Mononuclear cell (primary cell): ENCODE measurements at regions not wholly inside any gene's neighbourhood (a gene's known extent, or its start where the extent isn't known, plus 50 kb on each side); places are given as distances from the start of the nearest gene placed in this dataset.
"Not testable (repeated sequence)": the region's sequence is repeated elsewhere in the genome, so short reads cannot be mapped to it uniquely, and the experiment has no call there.

Experiments
- H3K27me3 ChIP-seq: 2 replicates; pipeline ENCODE4 v1.6.0; 2011; ENCODE audit warnings: low read length, control low read depth; ENCODE audit not compliant: insufficient read depth
- H3K4me1 ChIP-seq: 2 replicates; pipeline ENCODE4 v1.5.1; 2011; ENCODE audit warnings: mild to moderate bottlenecking, low read length, control low read depth; ENCODE audit not compliant: insufficient read depth
- H3K4me3 ChIP-seq: 2 replicates; pipeline ENCODE4 v1.5.1; 2011; ENCODE audit warnings: mild to moderate bottlenecking, low read length, moderate library complexity
- H3K9me3 ChIP-seq: 2 replicates; pipeline ENCODE4 v1.5.1; 2011; ENCODE audit warnings: low read depth, mild to moderate bottlenecking, control low read depth, low read length

- not testable (repeated sequence) for H3K9me3 ChIP-seq, H3K4me1 ChIP-seq, H3K4me3 ChIP-seq
- peaks cover 15% of the 10 kb centered on the region for H3K27me3 ChIP-seq
Observed at GRCh38 chr13:25014398-25014973, 81.5 kb upstream of the PABPC3 start.

- not testable (repeated sequence) for H3K4me3 ChIP-seq, H3K4me1 ChIP-seq, H3K9me3 ChIP-seq
- peaks cover 11% of the 10 kb centered on the region for H3K27me3 ChIP-seq
Observed at GRCh38 chr13:25017176-25017575, 78.8 kb upstream of the PABPC3 start.

GRCh38 chr13:25017808-25018728, 77.9 kb upstream of the PABPC3 start:
- not testable (repeated sequence) for H3K4me1 ChIP-seq, H3K9me3 ChIP-seq, H3K4me3 ChIP-seq
- peaks cover 11% of the 10 kb centered on the region for H3K27me3 ChIP-seq

- Histone ChIP-seq H3K4me3 (no peak overlapping the region), H3K4me1 (no peaks in the 10 kb centered on the region), H3K27me3 (peaks cover 11% of the 10 kb centered on the region), H3K9me3 (no peaks in the 10 kb centered on the region)
Observed at GRCh38 chr13:25018729-25019115, 77.2 kb upstream of the PABPC3 start.

- not testable (repeated sequence) for H3K9me3 ChIP-seq, H3K4me1 ChIP-seq, H3K4me3 ChIP-seq
- peaks cover 11% of the 10 kb centered on the region for H3K27me3 ChIP-seq
Observed at GRCh38 chr13:25019741-25020140, 76.2 kb upstream of the PABPC3 start.

- H3K27me3 ChIP-seq = peaks cover 3% of the 10 kb centered on the region
- no peaks in the 10 kb centered on the region for H3K9me3 ChIP-seq
- H3K4me1 ChIP-seq = no peaks in the 10 kb centered on the region
- H3K4me3 ChIP-seq = no peak overlapping the region
Observed at GRCh38 chr13:25024175-25024574, 71.8 kb upstream of the PABPC3 start.

GRCh38 chr13:25032160-25032559, 63.8 kb upstream of the PABPC3 start:
- no peak overlapping the region for H3K4me3 ChIP-seq

GRCh38 chr13:25034173-25034572, 61.8 kb upstream of the PABPC3 start:
- H3K9me3 ChIP-seq = no peaks in the 10 kb centered on the region
- H3K27me3 ChIP-seq = peaks cover 7% of the 10 kb centered on the region
- no peak overlapping the region for H3K4me3 ChIP-seq
- H3K4me1 ChIP-seq = no peaks in the 10 kb centered on the region

More at GRCh38 chr13:25032160-25032559, 63.8 kb upstream of the PABPC3 start:
- Histone ChIP-seq H3K4me1 (no peaks in the 10 kb centered on the region), H3K27me3 (peaks cover 4% of the 10 kb centered on the region), H3K9me3 (no peaks in the 10 kb centered on the region)

- no peaks in the 10 kb centered on the region for H3K4me1 ChIP-seq
- H3K9me3 ChIP-seq = no peaks in the 10 kb centered on the region
- no peak overlapping the region for H3K4me3 ChIP-seq
- peaks cover 7% of the 10 kb centered on the region for H3K27me3 ChIP-seq
Observed at GRCh38 chr13:25037057-25037813, 58.7 kb upstream of the PABPC3 start.

GRCh38 chr13:25042151-25042865, 53.6 kb upstream of the PABPC3 start:
- H3K4me3 ChIP-seq = no peak overlapping the region
- H3K4me1 ChIP-seq = no peaks in the 10 kb centered on the region
- no peaks in the 10 kb centered on the region for H3K9me3 ChIP-seq
- H3K27me3 ChIP-seq = peaks cover 45% of the 10 kb centered on the region

GRCh38 chr13:25044071-25044470, 51.9 kb upstream of the PABPC3 start:
- peaks cover 57% of the 10 kb centered on the region for H3K27me3 ChIP-seq
- H3K9me3 ChIP-seq = no peaks in the 10 kb centered on the region
- H3K4me1 ChIP-seq = no peaks in the 10 kb centered on the region
- H3K4me3 ChIP-seq = no peak overlapping the region
